ENCODE measurements at regions not wholly inside any gene's neighbourhood (a gene's known extent, or its start where the extent isn't known, plus 50 kb on each side); places are given as distances from the start of the nearest gene placed in this dataset.

- H3K4me3 ChIP-seq, result no peak overlapping the region
- H3K27ac ChIP-seq, result no peak overlapping the region
- DNase-seq, result no peak
- intact Hi-C loops (cut with DNase I; ENCODE audit: low total_unique reads), result no loop called here
- H3K9me3 ChIP-seq, result no peaks in the 10 kb centered on the region
- TF ChIP-seq CTCF (IDR thresholded peaks at IDR 0.05) (no peak), POLR2A (IDR thresholded peaks at IDR 0.05) (no peak)
- H3K27me3 ChIP-seq, result no peaks in the 10 kb centered on the region
- no peaks in the 10 kb centered on the region for H3K4me1 ChIP-seq
- H3K36me3 ChIP-seq, result no peaks in the 10 kb centered on the region
These were observed 466.4 kb upstream of the ARGLU1 start for GRCh38 chr13:107034236-107034872.

GRCh38 chr13:107031716-107032115 is 463.8 kb upstream of the ARGLU1 start:
- intact Hi-C loops (cut with DNase I; ENCODE audit: low total_unique reads), result no loop called here
- DNase-seq, result no peak
- no peaks in the 10 kb centered on the region for H3K36me3 ChIP-seq

DNA sequence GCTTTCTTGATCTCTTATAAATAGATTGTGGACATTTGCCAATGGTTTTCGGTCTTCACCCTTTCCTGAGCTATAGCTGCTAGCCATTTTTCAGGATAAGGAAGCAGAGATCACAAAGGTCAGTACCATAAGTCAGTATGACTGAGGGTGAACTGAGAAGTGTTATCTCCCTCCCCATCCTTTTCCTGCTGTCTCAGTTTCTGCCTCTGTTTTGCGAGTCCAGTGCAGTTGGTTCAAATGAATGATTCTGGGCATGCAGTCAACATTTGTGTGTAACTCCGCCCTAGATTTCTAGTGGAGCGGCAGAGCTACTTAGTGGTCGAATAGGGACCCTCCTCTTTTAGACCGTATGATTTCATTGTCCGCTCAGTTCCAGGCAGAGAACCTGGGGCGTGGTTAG is 460.8 kb upstream of the ARGLU1 start:
- no peak for TF ChIP-seq CTCF (IDR thresholded peaks at IDR 0.05)
- TF ChIP-seq POLR2A (IDR thresholded peaks at IDR 0.05), result no peak

More at GRCh38 chr13:107031716-107032115, 463.8 kb upstream of the ARGLU1 start:
- Histone ChIP-seq H3K9me3 (no peaks in the 10 kb centered on the region), H3K4me1 (no peaks in the 10 kb centered on the region), H3K27me3 (no peaks in the 10 kb centered on the region), H3K4me3 (no peak overlapping the region), H3K27ac (no peak overlapping the region)
- TF ChIP-seq CTCF (IDR thresholded peaks at IDR 0.05), result no peak

DNA sequence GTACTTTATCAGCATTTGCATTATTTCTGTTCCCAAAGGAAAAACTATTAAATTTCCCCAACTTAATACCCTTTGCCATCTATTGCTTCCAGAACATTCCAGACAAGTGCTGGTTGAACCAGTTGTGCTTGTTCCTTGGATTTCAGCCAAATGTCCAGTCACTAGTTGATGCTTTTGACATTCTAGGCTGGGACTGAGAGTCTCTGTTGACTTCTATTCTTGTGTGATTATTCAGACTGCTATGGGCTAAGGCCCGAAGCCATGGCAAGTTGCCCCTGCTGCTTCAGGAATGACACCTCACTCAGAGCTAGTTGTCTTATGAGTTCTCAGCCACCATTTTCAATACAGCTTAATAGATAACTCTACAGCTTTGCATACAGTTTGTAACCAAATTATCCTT is 458.1 kb upstream of the ARGLU1 start:
- intact Hi-C loops (cut with DNase I; ENCODE audit: low total_unique reads), result no loop called here
- Histone ChIP-seq H3K4me3 (no peak overlapping the region), H3K9me3 (no peaks in the 10 kb centered on the region), H3K27ac (no peak overlapping the region), H3K36me3 (no peaks in the 10 kb centered on the region), H3K4me1 (no peaks in the 10 kb centered on the region), H3K27me3 (no peaks in the 10 kb centered on the region)
- TF ChIP-seq CTCF (IDR thresholded peaks at IDR 0.05) (no peak), POLR2A (IDR thresholded peaks at IDR 0.05) (no peak)
- DNase-seq, result peak in 1 of 2 donors; percentile 19

More for the DNA sequence above, 460.8 kb upstream of the ARGLU1 start:
- no peak overlapping the region for H3K27ac ChIP-seq
- intact Hi-C loops (cut with DNase I; ENCODE audit: low total_unique reads), result no loop called here
- no peaks in the 10 kb centered on the region for H3K27me3 ChIP-seq
- no peaks in the 10 kb centered on the region for H3K9me3 ChIP-seq
- no peak for DNase-seq
- no peaks in the 10 kb centered on the region for H3K36me3 ChIP-seq
- no peaks in the 10 kb centered on the region for H3K4me1 ChIP-seq
- no peak overlapping the region for H3K4me3 ChIP-seq

DNA sequence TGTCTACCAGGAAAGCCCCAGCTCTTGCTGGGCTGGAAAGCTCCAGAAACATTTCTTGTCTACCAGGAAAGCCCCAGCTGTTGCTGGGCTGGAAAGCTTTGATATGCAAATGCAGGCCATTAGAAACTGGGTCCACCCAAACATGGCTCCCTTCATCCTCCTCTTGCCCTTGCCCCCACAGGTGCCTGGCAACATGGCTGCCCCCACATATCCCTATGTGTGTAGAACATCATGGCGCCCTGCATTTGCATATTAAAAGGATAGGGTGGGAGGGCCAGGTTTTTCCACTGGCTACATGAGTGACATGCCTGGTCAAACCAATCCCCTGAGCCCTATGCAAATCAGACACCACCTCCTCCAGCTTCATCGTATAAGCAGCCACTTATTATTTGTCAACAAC is 455.4 kb upstream of the ARGLU1 start:
- no peak for DNase-seq

More for the DNA sequence above, 455.4 kb upstream of the ARGLU1 start:
- intact Hi-C loops (cut with DNase I; ENCODE audit: low total_unique reads), result no loop called here
- Histone ChIP-seq H3K9me3 (no peaks in the 10 kb centered on the region), H3K27ac (no peak overlapping the region), H3K4me3 (no peak overlapping the region), H3K36me3 (no peaks in the 10 kb centered on the region), H3K4me1 (no peaks in the 10 kb centered on the region), H3K27me3 (no peaks in the 10 kb centered on the region)
- no peak for TF ChIP-seq CTCF (IDR thresholded peaks at IDR 0.05)
- no peak for TF ChIP-seq POLR2A (IDR thresholded peaks at IDR 0.05)
